NCI-H1417 (cell line): ENCODE measurements at regions not wholly inside any gene's neighbourhood (a gene's known extent, or its start where the extent isn't known, plus 50 kb on each side); places are given as distances from the start of the nearest gene placed in this dataset.

Experiments used
- DNase-seq, 3 experiments: peaks; one replicate each; lab custom pipeline; 2025; lab: John Stamatoyannopoulos, UW

GRCh38 chr7:33661430-33662160 is 243.7 kb upstream of the BMPER start:
- no peak for DNase-seq

GRCh38 chr7:33666531-33666930 is 238.8 kb upstream of the BMPER start:
- DNase-seq, result no peak

GRCh38 chr7:33667196-33667595 is 238.1 kb upstream of the BMPER start:
- no peak for DNase-seq

- peak; percentile 33 to 86 (median 61) for DNase-seq
Measured at GRCh38 chr7:33669251-33669670, 236.1 kb upstream of the BMPER start.

GRCh38 chr7:33671531-33672262 is 233.6 kb upstream of the BMPER start:
- peak in 2 of 3 experiments; percentile 35 to 71 for DNase-seq

- DNase-seq, result no peak
Measured at GRCh38 chr7:33673029-33673700, 232.2 kb upstream of the BMPER start.

GRCh38 chr7:33674804-33675411 is 230.4 kb upstream of the BMPER start:
- no peak for DNase-seq

- no peak for DNase-seq
Measured at GRCh38 chr7:33677556-33677955, 227.8 kb upstream of the BMPER start.

- no peak for DNase-seq
Measured at GRCh38 chr7:33678569-33679335, 226.6 kb upstream of the BMPER start.

- no peak for DNase-seq
Measured at GRCh38 chr7:33680682-33681081, 224.7 kb upstream of the BMPER start.

- DNase-seq, result no peak
Measured at GRCh38 chr7:33685503-33685902, 219.8 kb upstream of the BMPER start.

GRCh38 chr7:33685981-33686683 is 219.2 kb upstream of the BMPER start:
- DNase-seq, result peak in 1 of 3 experiments; percentile 91

GRCh38 chr7:33687625-33688024 is 217.7 kb upstream of the BMPER start:
- no peak for DNase-seq

- no peak for DNase-seq
Measured at GRCh38 chr7:33691180-33691579, 214.2 kb upstream of the BMPER start.

GRCh38 chr7:33692956-33693355 is 212.4 kb upstream of the BMPER start:
- DNase-seq, result no peak

- DNase-seq, result no peak
Measured at GRCh38 chr7:33694006-33694405, 211.3 kb upstream of the BMPER start.

- DNase-seq, result no peak
Measured at GRCh38 chr7:33697616-33698015, 207.7 kb upstream of the BMPER start.

GRCh38 chr7:33698041-33698440 is 207.3 kb upstream of the BMPER start:
- DNase-seq, result no peak

GRCh38 chr7:33698692-33699128 is 206.6 kb upstream of the BMPER start:
- DNase-seq, result no peak

- no peak for DNase-seq
Measured at GRCh38 chr7:33700001-33700899, 205.1 kb upstream of the BMPER start.
